ENCODE measurements at regions not wholly inside any gene's neighbourhood (a gene's known extent, or its start where the extent isn't known, plus 50 kb on each side); places are given as distances from the start of the nearest gene placed in this dataset.

GRCh38 chr1:199736646-199737045 is 290.9 kb upstream of the NR5A2 start:
- TF ChIP-seq CTCF (IDR thresholded peaks at IDR 0.05 in 4 of 5, conservative IDR thresholded peaks at IDR 0.05 in 1 of 5): no peak
- Histone ChIP-seq H3K9me3 (no peaks in the 10 kb centered on the region), H3K4me3 (no peak overlapping the region), H3K27me3 (no peaks in the 10 kb centered on the region), H3K4me1 (no peaks in the 10 kb centered on the region), H3K36me3 (no peaks in the 10 kb centered on the region), H3K27ac (no peak overlapping the region)
- intact Hi-C loops (cut with DNase I; ENCODE audit: low total_unique reads) (no loop called here), in situ Hi-C loops (cut with MboI; ENCODE audit: low sequenced_read_pairs in 4 of 4) (no loop called here)
- DNase-seq: no peak
- no peak for ATAC-seq

- in situ Hi-C loops (cut with MboI; ENCODE audit: low sequenced_read_pairs in 4 of 4): no loop called here
- no peak for TF ChIP-seq POLR2A (IDR thresholded peaks at IDR 0.05)
- no peak for TF ChIP-seq CTCF (IDR thresholded peaks at IDR 0.05 in 4 of 5, conservative IDR thresholded peaks at IDR 0.05 in 1 of 5)
Measured at GRCh38 chr1:199741586-199741985, 285.9 kb upstream of the NR5A2 start.

GRCh38 chr1:199742547-199742946 is 285.0 kb upstream of the NR5A2 start:
- ATAC-seq: no peak
- intact Hi-C loops (cut with DNase I; ENCODE audit: low total_unique reads) (no loop called here), in situ Hi-C loops (cut with MboI; ENCODE audit: low sequenced_read_pairs in 4 of 4) (no loop called here)
- DNase-seq: no peak
- Histone ChIP-seq H3K27me3 (no peaks in the 10 kb centered on the region), H3K36me3 (no peaks in the 10 kb centered on the region), H3K9me3 (no peaks in the 10 kb centered on the region), H3K4me1 (no peaks in the 10 kb centered on the region), H3K27ac (no peak overlapping the region), H3K4me3 (no peak overlapping the region)
- no peak for TF ChIP-seq POLR2A (IDR thresholded peaks at IDR 0.05)
- TF ChIP-seq CTCF (IDR thresholded peaks at IDR 0.05 in 4 of 5, conservative IDR thresholded peaks at IDR 0.05 in 1 of 5): no peak

More at GRCh38 chr1:199741586-199741985, 285.9 kb upstream of the NR5A2 start:
- intact Hi-C loops (cut with DNase I; ENCODE audit: low total_unique reads): no loop called here
- no peak overlapping the region for H3K27ac ChIP-seq
- DNase-seq (no peak), ATAC-seq (no peak)
- H3K9me3 ChIP-seq: no peaks in the 10 kb centered on the region
- no peaks in the 10 kb centered on the region for H3K4me1 ChIP-seq
- no peaks in the 10 kb centered on the region for H3K36me3 ChIP-seq
- H3K4me3 ChIP-seq: no peak overlapping the region
- H3K27me3 ChIP-seq: no peaks in the 10 kb centered on the region

GRCh38 chr1:199743227-199743626 is 284.3 kb upstream of the NR5A2 start:
- in situ Hi-C loops (cut with MboI; ENCODE audit: low sequenced_read_pairs in 4 of 4): no loop called here
- H3K4me1 ChIP-seq: no peaks in the 10 kb centered on the region
- intact Hi-C loops (cut with DNase I; ENCODE audit: low total_unique reads): no loop called here
- DNase-seq: no peak
- no peaks in the 10 kb centered on the region for H3K9me3 ChIP-seq
- no peak for TF ChIP-seq POLR2A (IDR thresholded peaks at IDR 0.05)
- no peak for TF ChIP-seq CTCF (IDR thresholded peaks at IDR 0.05 in 4 of 5, conservative IDR thresholded peaks at IDR 0.05 in 1 of 5)
- H3K4me3 ChIP-seq: no peak overlapping the region
- no peaks in the 10 kb centered on the region for H3K27me3 ChIP-seq
- H3K36me3 ChIP-seq: no peaks in the 10 kb centered on the region
- ATAC-seq: no peak
- H3K27ac ChIP-seq: no peak overlapping the region

- Histone ChIP-seq H3K27ac (no peak overlapping the region), H3K4me1 (no peaks in the 10 kb centered on the region), H3K27me3 (no peaks in the 10 kb centered on the region), H3K36me3 (no peaks in the 10 kb centered on the region), H3K9me3 (no peaks in the 10 kb centered on the region), H3K4me3 (no peak overlapping the region)
- intact Hi-C loops (cut with DNase I; ENCODE audit: low total_unique reads) (no loop called here), in situ Hi-C loops (cut with MboI; ENCODE audit: low sequenced_read_pairs in 4 of 4) (no loop called here)
- no peak for ATAC-seq
- TF ChIP-seq CTCF (IDR thresholded peaks at IDR 0.05 in 4 of 5, conservative IDR thresholded peaks at IDR 0.05 in 1 of 5) (no peak), POLR2A (IDR thresholded peaks at IDR 0.05) (no peak)
- DNase-seq: no peak
Measured at GRCh38 chr1:199746666-199747384, 280.7 kb upstream of the NR5A2 start.

Data from gastrocnemius medialis (tissue), 4 donors.